GM12891 (cell line): ENCODE measurements at regions not wholly inside any gene's neighbourhood (a gene's known extent, or its start where the extent isn't known, plus 50 kb on each side); places are given as distances from the start of the nearest gene placed in this dataset.

Experiments
- POLR2A ChIP-seq: IDR thresholded peaks from 2 replicates; pipeline ENCODE4 v1.6.1; 2011; ENCODE audit warnings: low read depth, low read length, control low read depth
- POLR2AphosphoS5 ChIP-seq: IDR thresholded peaks from 2 replicates; pipeline ENCODE4 v1.6.1; 2011; ENCODE audit warnings: low read depth, low read length, control low read depth
- SPI1 ChIP-seq: IDR thresholded peaks from 2 replicates; pipeline ENCODE4 v1.6.1; 2011; ENCODE audit warnings: low read depth, low read length, control low read depth
- TAF1 ChIP-seq: IDR thresholded peaks from 2 replicates; pipeline ENCODE4 v1.6.1; 2011; ENCODE audit warnings: low read depth, low read length, control low read depth

DNA sequence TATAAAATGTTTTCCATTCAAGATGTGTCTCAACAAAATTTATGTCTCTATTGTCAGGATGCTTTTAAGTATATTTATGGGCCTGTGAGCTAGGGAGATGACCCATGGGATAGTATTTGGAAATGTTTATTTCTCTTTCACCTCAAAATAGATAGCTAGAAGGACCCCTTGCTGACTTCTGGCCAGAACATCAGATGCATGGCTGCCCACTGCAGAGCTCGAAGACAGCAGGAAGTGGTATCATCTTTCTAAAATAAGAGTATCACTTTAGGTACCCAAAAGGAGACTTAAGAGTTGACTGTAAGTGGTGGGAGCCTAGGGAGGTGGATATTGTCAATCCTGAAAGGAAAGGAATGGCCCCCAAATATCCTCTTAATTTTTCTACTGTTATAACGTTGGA lies 264.4 kb downstream of the NEBL start:
- TF ChIP-seq TAF1 (no peak), POLR2A (no peak), SPI1 (no peak), POLR2AphosphoS5 (no peak)
